ENCODE measurements at regions not wholly inside any gene's neighbourhood (a gene's known extent, or its start where the extent isn't known, plus 50 kb on each side); places are given as distances from the start of the nearest gene placed in this dataset.
"Not testable (repeated sequence)": the region's sequence is repeated elsewhere in the genome, so short reads cannot be mapped to it uniquely, and the experiment has no call there.

DNA sequence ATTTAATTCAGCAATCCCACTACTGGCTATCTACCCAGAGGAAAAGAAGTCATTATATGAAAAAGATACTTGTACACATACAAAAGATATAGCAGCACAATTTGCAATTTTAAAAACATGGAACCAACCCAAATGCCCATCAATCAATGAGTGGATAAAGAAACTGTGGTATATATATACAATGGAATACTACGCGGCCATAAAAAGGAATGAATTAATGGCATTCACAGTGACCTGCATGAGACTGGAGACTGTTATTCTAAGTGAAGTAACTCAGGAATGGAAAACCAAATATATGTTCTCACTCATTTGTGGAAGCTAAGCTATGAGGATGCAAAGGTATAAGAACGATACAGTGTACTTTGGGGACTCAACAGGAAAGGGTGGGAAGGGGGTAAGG lies 102.8 kb upstream of the KCNMA1 start:
- DNase-seq (ENCODE audit: low read depth); H3K4me3 ChIP-seq (ENCODE audit: low read depth, low read length): not testable (repeated sequence)

DNA sequence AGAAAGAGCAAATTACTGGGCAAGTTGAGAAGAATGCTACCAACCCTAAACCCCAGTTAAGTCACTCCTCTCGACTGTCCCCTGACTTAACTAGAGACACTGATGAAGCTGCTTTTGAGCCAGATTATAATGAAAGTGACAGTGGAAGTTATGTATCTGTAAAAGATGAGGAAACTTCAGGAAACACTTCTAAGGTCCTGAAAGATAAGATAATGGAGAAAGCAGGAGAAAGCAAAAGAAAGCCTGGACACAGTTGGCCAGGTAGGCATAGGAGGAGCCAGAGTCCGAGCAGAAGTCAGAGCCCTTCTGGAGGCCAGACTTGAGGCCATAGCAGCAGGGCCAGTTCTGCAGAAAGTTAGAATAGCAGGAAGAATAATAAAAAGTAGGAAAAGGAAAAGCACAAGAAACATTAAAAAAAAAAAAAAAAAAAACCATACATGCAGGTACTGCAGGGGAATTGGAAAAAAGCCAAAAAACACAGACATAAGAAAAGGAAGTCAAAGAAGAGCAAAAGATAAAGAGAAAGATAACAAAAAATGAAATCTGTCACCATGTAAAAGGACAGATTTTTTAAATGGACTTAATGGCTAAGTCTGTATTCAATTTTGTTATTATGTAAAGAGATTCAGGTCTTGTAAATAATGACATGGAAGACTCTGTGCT lies 101.0 kb upstream of the KCNMA1 start:
- no peak overlapping the region for H3K4me3 ChIP-seq (ENCODE audit: low read depth, low read length)
- TF ChIP-seq, protein P1, sequence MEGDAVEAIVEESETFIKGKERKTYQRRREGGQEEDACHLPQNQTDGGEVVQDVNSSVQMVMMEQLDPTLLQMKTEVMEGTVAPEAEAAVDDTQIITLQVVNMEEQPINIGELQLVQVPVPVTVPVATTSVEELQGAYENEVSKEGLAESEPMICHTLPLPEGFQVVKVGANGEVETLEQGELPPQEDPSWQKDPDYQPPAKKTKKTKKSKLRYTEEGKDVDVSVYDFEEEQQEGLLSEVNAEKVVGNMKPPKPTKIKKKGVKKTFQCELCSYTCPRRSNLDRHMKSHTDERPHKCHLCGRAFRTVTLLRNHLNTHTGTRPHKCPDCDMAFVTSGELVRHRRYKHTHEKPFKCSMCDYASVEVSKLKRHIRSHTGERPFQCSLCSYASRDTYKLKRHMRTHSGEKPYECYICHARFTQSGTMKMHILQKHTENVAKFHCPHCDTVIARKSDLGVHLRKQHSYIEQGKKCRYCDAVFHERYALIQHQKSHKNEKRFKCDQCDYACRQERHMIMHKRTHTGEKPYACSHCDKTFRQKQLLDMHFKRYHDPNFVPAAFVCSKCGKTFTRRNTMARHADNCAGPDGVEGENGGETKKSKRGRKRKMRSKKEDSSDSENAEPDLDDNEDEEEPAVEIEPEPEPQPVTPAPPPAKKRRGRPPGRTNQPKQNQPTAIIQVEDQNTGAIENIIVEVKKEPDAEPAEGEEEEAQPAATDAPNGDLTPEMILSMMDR (conservative IDR thresholded peaks at IDR 0.05; ENCODE audit: low read depth, low read length), result no peak
- DNase-seq (ENCODE audit: low read depth), result no peak

DNA sequence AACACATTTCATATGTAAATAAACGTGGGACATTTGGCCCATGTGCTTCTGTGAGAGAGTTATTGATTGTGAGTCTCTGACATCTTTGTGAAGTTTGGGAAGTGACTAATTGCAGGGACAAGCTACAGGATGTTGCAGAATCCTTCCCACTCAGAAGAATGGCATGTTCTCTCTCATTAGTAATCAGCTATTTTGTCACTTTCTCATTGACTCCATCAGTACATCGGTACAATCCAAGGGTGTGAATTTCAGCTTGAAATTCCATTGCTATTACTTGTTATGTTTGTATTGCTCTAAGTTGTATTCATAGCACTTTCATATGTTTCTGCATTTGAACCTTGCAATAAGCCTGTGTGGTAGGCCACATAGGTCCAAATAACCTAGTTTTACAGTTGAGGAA lies 100.0 kb upstream of the KCNMA1 start:
- DNase-seq (ENCODE audit: low read depth), result peak; percentile 93
- H3K4me3 ChIP-seq (ENCODE audit: low read depth, low read length), result no peak overlapping the region
- TF ChIP-seq, protein P1 (conservative IDR thresholded peaks at IDR 0.05; ENCODE audit: low read depth, low read length), result no peak

DNA sequence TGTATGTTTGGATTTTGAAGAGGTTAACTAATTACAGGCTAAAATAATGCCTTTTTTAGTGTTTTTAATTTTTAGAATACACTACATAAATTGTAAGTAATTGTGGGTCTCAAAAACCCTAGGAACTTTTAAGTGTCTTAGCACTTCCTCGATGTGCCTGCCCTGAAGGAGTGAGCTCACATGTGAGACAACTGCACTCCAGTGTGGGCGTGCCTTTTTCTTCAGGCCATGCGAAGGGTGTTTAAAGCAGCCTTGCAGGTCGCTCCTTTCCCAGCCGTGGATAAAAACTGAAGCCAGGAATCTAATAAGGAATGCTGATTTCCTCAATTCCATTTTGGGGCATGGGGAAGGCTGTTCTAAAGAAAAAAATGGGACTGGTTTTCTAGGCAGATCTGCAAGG lies 97.5 kb upstream of the KCNMA1 start:
- peak; percentile 25 for DNase-seq (ENCODE audit: low read depth)
- H3K4me3 ChIP-seq (ENCODE audit: low read depth, low read length), result not testable (repeated sequence)

DNA sequence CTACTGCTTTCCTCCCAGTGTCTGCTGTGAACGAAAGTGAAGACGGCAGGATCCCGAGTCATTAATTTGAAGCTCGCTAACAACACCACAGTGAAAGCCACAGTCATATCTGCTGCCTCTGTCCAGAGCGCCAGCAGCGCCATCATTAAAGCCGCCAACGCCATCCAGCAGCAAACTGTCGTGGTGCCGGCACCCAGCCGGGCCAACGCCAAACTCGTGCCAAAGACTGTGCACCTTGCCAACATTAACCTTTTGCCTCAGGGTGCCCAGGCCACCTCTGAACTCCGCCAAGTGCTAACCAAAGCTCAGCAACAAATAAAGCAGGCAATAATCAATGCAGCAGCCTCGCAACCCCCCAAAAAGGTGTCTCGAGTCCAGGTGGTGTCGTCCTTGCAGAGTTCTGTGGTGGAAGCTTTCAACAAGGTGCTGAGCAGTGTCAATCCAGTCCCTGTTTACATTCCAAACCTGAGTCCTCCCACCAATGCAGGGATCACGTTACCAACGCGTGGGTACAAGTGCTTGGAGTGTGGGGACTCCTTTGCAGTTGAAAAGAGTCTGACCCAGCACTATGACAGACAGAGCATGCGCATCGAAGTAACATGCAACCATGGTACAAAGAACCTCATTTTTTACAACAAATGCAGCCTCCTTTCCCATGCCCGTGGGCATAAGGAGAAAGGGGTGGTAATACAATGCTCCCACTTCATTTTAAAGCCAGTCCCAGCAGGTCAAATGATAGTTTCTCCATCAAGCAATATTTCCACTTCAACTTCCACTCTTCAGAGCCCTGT lies 94.8 kb upstream of the KCNMA1 start:
- no peak overlapping the region for H3K4me3 ChIP-seq (ENCODE audit: low read depth, low read length)
- TF ChIP-seq, protein P1 (conservative IDR thresholded peaks at IDR 0.05; ENCODE audit: low read depth, low read length), result no peak
- DNase-seq (ENCODE audit: low read depth), result no peak

DNA sequence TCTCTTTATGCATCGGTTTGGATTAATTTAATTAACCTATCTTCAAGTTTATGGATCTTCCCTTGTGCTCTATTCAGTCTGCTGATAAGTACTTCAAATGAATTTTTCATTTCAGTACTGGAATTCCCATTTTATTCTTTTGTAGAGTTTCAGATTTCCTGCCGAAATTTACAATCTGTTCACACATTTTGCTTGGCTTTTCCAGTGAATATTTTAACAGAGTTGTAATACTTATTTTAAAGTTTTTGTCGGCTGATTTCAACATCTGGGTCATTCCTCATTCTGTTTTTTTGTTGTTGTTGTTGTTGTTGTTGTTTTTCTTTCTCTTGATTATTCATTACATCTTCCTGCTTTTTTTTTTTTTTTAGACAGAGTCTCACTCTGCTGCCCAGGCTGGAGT lies 89.9 kb upstream of the KCNMA1 start:
- no peak for DNase-seq (ENCODE audit: low read depth)
- TF ChIP-seq, protein P1 (conservative IDR thresholded peaks at IDR 0.05; ENCODE audit: low read depth, low read length), result no peak
- H3K4me3 ChIP-seq (ENCODE audit: low read depth, low read length), result no peak overlapping the region

DNA sequence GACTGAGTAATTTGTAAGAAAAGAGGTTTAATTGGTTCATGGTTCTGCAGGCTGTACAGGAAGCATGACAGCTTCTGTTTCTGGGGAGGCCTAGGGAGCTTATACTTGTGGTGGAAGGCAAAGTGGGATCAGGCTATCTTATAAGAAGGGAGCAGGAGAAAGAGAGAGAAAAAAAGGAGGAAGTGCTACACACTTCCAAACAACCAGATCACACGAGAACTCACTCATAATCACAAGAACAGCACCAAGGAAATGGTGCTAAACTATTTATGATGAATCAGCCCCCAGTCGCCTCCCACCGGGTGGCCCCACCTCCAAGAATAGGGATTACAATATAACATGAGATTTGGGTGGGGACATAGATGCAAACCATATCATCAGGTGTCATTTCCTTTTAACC lies 89.1 kb upstream of the KCNMA1 start:
- TF ChIP-seq, protein P1 (conservative IDR thresholded peaks at IDR 0.05; ENCODE audit: low read depth, low read length), result no peak
- no peak overlapping the region for H3K4me3 ChIP-seq (ENCODE audit: low read depth, low read length)
- no peak for DNase-seq (ENCODE audit: low read depth)

DNA sequence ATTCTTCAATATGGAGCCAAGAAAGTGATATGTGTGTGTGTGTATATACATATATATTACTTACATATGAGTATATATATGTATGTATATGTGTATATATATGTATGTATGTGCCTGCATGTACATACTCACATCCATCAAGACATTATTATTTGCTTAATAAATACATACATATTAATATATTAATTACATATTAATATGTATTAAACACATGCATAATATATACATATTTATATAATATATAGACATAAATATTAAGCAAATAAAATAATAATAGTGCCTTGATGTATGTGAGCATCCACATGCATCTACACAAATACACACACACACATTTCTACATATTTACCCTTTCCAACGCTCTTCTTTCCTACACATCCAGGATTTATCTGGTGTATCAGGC lies 88.7 kb upstream of the KCNMA1 start:
- no peak for DNase-seq (ENCODE audit: low read depth)
- H3K4me3 ChIP-seq (ENCODE audit: low read depth, low read length), result no peak overlapping the region
- TF ChIP-seq, protein P1 (conservative IDR thresholded peaks at IDR 0.05; ENCODE audit: low read depth, low read length), result no peak
